ENCODE measurements at regions not wholly inside any gene's neighbourhood (a gene's known extent, or its start where the extent isn't known, plus 50 kb on each side); places are given as distances from the start of the nearest gene placed in this dataset.
"Not testable (repeated sequence)": the region's sequence is repeated elsewhere in the genome, so short reads cannot be mapped to it uniquely, and the experiment has no call there.

GRCh38 chr5:136615251-136616119 lies 250.1 kb upstream of the TRPC7 start:
- no peak for DNase-seq

- DNase-seq = no peak
Observed at GRCh38 chr5:136613230-136613629, 247.9 kb upstream of the TRPC7 start.

GRCh38 chr5:136605638-136606037 lies 240.3 kb upstream of the TRPC7 start:
- no peak for DNase-seq

GRCh38 chr5:136600306-136600705 lies 235.0 kb upstream of the TRPC7 start:
- no peak for DNase-seq

GRCh38 chr5:136598802-136599404 lies 233.6 kb upstream of the TRPC7 start:
- no peak for DNase-seq

GRCh38 chr5:136594416-136594815 lies 229.1 kb upstream of the TRPC7 start:
- DNase-seq = no peak

- no peak for DNase-seq
Observed at GRCh38 chr5:136590581-136590980, 225.2 kb upstream of the TRPC7 start.

GRCh38 chr5:136586196-136586595 lies 220.9 kb upstream of the TRPC7 start:
- DNase-seq = no peak

- DNase-seq = no peak
Observed at GRCh38 chr5:136584474-136584873, 219.1 kb upstream of the TRPC7 start.

GRCh38 chr5:136579238-136579637 lies 213.9 kb upstream of the TRPC7 start:
- DNase-seq = no peak

GRCh38 chr5:136569875-136570274 lies 204.5 kb upstream of the TRPC7 start:
- not testable (repeated sequence) for DNase-seq

GRCh38 chr5:136565457-136565856 lies 200.1 kb upstream of the TRPC7 start:
- DNase-seq = not testable (repeated sequence)

GRCh38 chr5:136565050-136565449 lies 199.7 kb upstream of the TRPC7 start:
- not testable (repeated sequence) for DNase-seq

GRCh38 chr5:136564431-136564830 lies 199.1 kb upstream of the TRPC7 start:
- not testable (repeated sequence) for DNase-seq

- DNase-seq = no peak
Observed at GRCh38 chr5:136563489-136563888, 198.1 kb upstream of the TRPC7 start.

GRCh38 chr5:136560126-136560525 lies 194.8 kb upstream of the TRPC7 start:
- DNase-seq = no peak

- DNase-seq = no peak
Observed at GRCh38 chr5:136559651-136560050, 194.3 kb upstream of the TRPC7 start.

GRCh38 chr5:136547096-136547495 lies 181.8 kb upstream of the TRPC7 start:
- DNase-seq = not testable (repeated sequence)

- not testable (repeated sequence) for DNase-seq
Observed at GRCh38 chr5:136546441-136546840, 181.1 kb upstream of the TRPC7 start.

GRCh38 chr5:136545031-136545430 lies 179.7 kb upstream of the TRPC7 start:
- not testable (repeated sequence) for DNase-seq

- DNase-seq = no peak
Observed at GRCh38 chr5:136538534-136538933, 173.2 kb upstream of the TRPC7 start.

GRCh38 chr5:136529081-136529480 lies 163.7 kb upstream of the TRPC7 start:
- DNase-seq = no peak

GRCh38 chr5:136528481-136529030 lies 163.2 kb upstream of the TRPC7 start:
- no peak for DNase-seq

- no peak for DNase-seq
Observed at GRCh38 chr5:136527311-136527710, 162.0 kb upstream of the TRPC7 start.
